K562 (cell line): ENCODE measurements at regions not wholly inside any gene's neighbourhood (a gene's known extent, or its start where the extent isn't known, plus 50 kb on each side); places are given as distances from the start of the nearest gene placed in this dataset.

Source experiments
- CEBPZ ChIP-seq: fragments of 150-350 bp; IDR thresholded peaks from 2 replicates; pipeline ENCODE4 v1.6.1; 2014; ENCODE audit warnings: low read depth, mild to moderate bottlenecking, low read length, borderline replicate concordance
- HDAC2 ChIP-seq: fragments of 450-650 bp; IDR thresholded peaks from 2 replicates; pipeline ENCODE4 v1.6.1; 2016; ENCODE audit warnings: mild to moderate bottlenecking
- HMG20B ChIP-seq: fragments of 250-450 bp; sonication (Bioruptor Pico); IDR thresholded peaks from 2 replicates; pipeline ENCODE4 v1.5.0; 2021; ENCODE audit warnings: mild to moderate bottlenecking
- TSHZ1 ChIP-seq: fragments of 250-450 bp; sonication (Bioruptor Pico); IDR thresholded peaks from 2 replicates; pipeline ENCODE4 v1.4.0; 2020; ENCODE audit warnings: mild to moderate bottlenecking, moderate library complexity
- ZNF408 ChIP-seq: fragments of 250-450 bp; sonication (Bioruptor Pico); IDR thresholded peaks from 2 replicates; pipeline ENCODE4 v1.4.0; 2020; ENCODE audit warnings: low read depth, mild to moderate bottlenecking, moderate library complexity
- ZNF584 ChIP-seq: fragments of 200-800 bp; sonication (Bioruptor generic); IDR thresholded peaks from 2 replicates; pipeline ENCODE4 v1.6.1; 2016; ENCODE audit warnings: low read depth, mild to moderate bottlenecking, missing genetic modification characterization, missing compliant biosample characterization
- TF ChIP-seq, protein P1 (sequence below): fragments of 450-650 bp; IDR thresholded peaks from 2 replicates; pipeline ENCODE4 v1.6.1; 2016; ENCODE audit warnings: mild to moderate bottlenecking, moderate library complexity

DNA sequence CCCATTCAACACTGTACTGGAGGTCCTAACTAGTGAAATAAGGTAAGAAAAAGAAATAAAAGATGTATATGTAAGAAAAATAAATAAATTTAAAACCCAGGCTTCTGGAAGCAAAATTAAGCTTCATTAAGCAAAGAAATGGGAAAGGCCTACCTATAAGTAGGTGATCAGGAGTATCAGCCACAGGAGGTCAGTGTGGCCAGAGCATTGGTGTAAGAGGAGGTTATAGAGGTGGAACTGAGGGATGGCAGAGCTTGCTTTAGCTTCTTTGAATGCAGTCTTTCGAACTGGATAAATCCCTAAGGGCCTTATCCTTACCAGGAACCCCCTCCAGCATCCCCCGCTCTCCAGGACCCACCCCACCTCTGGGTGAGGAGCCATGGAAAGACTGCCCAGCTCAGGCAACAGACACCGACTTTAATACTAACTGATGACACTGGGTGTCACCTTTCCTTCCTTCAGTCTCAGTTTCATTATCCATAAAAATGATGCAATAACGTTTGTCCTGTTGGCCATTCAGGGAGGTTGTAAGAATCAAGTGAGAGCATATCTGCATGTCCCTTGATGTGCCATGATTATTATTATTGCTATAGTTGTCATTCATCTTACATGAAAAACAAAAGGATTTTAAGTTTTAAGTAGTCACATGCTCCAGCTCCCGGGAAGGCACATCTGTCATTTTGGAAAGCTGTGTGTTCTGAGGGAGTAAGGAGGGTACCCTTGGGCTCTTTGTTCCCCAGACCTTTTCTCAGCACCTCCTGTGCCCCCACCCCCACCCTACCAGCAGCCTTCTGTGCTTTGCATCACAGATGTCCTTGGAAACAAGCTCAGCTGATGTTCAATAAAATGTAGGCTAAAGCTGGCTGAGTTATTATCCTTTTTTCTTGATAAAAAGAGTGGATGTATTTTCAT lies 50.8 kb upstream of the CTNNA1 start (continued):
- TF ChIP-seq, protein P1, sequence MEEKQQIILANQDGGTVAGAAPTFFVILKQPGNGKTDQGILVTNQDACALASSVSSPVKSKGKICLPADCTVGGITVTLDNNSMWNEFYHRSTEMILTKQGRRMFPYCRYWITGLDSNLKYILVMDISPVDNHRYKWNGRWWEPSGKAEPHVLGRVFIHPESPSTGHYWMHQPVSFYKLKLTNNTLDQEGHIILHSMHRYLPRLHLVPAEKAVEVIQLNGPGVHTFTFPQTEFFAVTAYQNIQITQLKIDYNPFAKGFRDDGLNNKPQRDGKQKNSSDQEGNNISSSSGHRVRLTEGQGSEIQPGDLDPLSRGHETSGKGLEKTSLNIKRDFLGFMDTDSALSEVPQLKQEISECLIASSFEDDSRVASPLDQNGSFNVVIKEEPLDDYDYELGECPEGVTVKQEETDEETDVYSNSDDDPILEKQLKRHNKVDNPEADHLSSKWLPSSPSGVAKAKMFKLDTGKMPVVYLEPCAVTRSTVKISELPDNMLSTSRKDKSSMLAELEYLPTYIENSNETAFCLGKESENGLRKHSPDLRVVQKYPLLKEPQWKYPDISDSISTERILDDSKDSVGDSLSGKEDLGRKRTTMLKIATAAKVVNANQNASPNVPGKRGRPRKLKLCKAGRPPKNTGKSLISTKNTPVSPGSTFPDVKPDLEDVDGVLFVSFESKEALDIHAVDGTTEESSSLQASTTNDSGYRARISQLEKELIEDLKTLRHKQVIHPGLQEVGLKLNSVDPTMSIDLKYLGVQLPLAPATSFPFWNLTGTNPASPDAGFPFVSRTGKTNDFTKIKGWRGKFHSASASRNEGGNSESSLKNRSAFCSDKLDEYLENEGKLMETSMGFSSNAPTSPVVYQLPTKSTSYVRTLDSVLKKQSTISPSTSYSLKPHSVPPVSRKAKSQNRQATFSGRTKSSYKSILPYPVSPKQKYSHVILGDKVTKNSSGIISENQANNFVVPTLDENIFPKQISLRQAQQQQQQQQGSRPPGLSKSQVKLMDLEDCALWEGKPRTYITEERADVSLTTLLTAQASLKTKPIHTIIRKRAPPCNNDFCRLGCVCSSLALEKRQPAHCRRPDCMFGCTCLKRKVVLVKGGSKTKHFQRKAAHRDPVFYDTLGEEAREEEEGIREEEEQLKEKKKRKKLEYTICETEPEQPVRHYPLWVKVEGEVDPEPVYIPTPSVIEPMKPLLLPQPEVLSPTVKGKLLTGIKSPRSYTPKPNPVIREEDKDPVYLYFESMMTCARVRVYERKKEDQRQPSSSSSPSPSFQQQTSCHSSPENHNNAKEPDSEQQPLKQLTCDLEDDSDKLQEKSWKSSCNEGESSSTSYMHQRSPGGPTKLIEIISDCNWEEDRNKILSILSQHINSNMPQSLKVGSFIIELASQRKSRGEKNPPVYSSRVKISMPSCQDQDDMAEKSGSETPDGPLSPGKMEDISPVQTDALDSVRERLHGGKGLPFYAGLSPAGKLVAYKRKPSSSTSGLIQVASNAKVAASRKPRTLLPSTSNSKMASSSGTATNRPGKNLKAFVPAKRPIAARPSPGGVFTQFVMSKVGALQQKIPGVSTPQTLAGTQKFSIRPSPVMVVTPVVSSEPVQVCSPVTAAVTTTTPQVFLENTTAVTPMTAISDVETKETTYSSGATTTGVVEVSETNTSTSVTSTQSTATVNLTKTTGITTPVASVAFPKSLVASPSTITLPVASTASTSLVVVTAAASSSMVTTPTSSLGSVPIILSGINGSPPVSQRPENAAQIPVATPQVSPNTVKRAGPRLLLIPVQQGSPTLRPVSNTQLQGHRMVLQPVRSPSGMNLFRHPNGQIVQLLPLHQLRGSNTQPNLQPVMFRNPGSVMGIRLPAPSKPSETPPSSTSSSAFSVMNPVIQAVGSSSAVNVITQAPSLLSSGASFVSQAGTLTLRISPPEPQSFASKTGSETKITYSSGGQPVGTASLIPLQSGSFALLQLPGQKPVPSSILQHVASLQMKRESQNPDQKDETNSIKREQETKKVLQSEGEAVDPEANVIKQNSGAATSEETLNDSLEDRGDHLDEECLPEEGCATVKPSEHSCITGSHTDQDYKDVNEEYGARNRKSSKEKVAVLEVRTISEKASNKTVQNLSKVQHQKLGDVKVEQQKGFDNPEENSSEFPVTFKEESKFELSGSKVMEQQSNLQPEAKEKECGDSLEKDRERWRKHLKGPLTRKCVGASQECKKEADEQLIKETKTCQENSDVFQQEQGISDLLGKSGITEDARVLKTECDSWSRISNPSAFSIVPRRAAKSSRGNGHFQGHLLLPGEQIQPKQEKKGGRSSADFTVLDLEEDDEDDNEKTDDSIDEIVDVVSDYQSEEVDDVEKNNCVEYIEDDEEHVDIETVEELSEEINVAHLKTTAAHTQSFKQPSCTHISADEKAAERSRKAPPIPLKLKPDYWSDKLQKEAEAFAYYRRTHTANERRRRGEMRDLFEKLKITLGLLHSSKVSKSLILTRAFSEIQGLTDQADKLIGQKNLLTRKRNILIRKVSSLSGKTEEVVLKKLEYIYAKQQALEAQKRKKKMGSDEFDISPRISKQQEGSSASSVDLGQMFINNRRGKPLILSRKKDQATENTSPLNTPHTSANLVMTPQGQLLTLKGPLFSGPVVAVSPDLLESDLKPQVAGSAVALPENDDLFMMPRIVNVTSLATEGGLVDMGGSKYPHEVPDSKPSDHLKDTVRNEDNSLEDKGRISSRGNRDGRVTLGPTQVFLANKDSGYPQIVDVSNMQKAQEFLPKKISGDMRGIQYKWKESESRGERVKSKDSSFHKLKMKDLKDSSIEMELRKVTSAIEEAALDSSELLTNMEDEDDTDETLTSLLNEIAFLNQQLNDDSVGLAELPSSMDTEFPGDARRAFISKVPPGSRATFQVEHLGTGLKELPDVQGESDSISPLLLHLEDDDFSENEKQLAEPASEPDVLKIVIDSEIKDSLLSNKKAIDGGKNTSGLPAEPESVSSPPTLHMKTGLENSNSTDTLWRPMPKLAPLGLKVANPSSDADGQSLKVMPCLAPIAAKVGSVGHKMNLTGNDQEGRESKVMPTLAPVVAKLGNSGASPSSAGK: peak; percentile 31; the same call in 1 of the 2 replicates
- TF ChIP-seq TSHZ1 (CRISPR knock-in tag) (no peak), HDAC2 (0 out of 2 replicates have a peak, but pooled peaks have one; percentile 20), ZNF408 (CRISPR knock-in tag) (no peak), CEBPZ (no peak), HMG20B (CRISPR knock-in tag) (no peak), ZNF584 (CRISPR knock-in tag) (peak; percentile 84)
